GM12891 (cell line): ENCODE measurements at regions not wholly inside any gene's neighbourhood (a gene's known extent, or its start where the extent isn't known, plus 50 kb on each side); places are given as distances from the start of the nearest gene placed in this dataset.

Experiments
- PAX5 ChIP-seq: IDR thresholded peaks from 2 replicates; pipeline ENCODE4 v1.6.1; 2011; ENCODE audit warnings: low read length, moderate library complexity, mild to moderate bottlenecking; ENCODE audit not compliant: insufficient read depth, severe bottlenecking
- POLR2A ChIP-seq: IDR thresholded peaks from 2 replicates; pipeline ENCODE4 v1.6.1; 2011; ENCODE audit warnings: low read depth, low read length, control low read depth
- POLR2AphosphoS5 ChIP-seq: IDR thresholded peaks from 2 replicates; pipeline ENCODE4 v1.6.1; 2011; ENCODE audit warnings: low read depth, low read length, control low read depth
- POU2F2 ChIP-seq: IDR thresholded peaks from 2 replicates; pipeline ENCODE4 v1.6.1; 2011; ENCODE audit warnings: low read depth, mild to moderate bottlenecking, control low read depth, low read length, moderate library complexity
- TAF1 ChIP-seq: IDR thresholded peaks from 2 replicates; pipeline ENCODE4 v1.6.1; 2011; ENCODE audit warnings: low read depth, low read length, control low read depth

DNA sequence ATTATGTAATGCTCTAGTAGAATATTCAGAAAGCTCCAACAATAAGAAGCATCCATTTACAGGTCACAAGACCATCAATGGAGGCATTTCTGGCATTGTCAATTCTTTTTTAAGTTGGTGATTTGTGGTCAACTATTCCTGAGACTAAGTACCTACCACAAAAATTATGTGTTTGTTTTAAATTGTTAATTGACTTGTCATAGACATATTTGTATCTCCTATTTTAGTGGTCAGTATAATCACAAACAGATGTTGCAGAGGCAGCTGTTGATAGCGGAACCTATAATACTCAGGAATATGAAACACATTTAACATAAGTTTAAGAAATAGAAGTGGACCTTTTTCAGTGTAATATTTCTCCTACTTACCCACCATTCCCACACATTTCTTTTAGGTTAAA, 430.1 kb downstream of the CCDC85A start:
- no peak for TF ChIP-seq POLR2A
- TF ChIP-seq POLR2AphosphoS5 = no peak
- TF ChIP-seq TAF1 = no peak
- TF ChIP-seq POU2F2 = no peak
- no peak for TF ChIP-seq PAX5
